Gastroesophageal sphincter (tissue), 3 donors: ENCODE measurements at regions not wholly inside any gene's neighbourhood (a gene's known extent, or its start where the extent isn't known, plus 50 kb on each side); places are given as distances from the start of the nearest gene placed in this dataset.

Experiments used
- POLR2A ChIP-seq, 2 donors: fragments of 450-650 bp; IDR thresholded peaks; one replicate each; pipeline ENCODE4 v1.6.1; 2017; ENCODE audit warnings: antibody characterized with exemption in 2 of 2, mild to moderate bottlenecking in 2 of 2, moderate library complexity in 1 of 2
- TF ChIP-seq, protein P1 (sequence below), 4 experiments: fragments of 200-600 bp in 2 of 4; fragments of 450-650 bp in 2 of 4; sonication (generic) in 1 of 4; IDR thresholded peaks; one replicate each; pipeline ENCODE4 v1.5.1; 2017 to 2019; ENCODE audit warnings: antibody characterized with exemption in 4 of 4, mild to moderate bottlenecking in 2 of 4, moderate library complexity in 2 of 4

DNA sequence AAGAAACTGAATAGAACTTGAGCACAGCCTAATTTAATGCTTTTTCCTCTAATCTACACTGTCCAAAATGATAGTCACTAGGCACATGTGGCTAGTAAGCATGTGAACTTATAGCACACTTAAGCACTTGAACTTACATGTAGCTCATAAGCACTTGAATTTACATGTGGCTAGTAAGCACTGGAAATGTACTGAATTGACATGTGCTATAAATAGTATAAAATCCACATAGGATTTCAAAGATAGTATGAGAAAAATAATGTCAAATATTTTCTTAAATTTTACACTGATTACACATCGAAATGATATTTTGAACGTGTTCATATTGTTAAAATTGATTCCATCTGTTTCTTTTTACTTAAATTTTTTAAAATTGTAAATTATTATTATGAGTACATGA, 167.3 kb downstream of the CARTPT start:
- no peak for TF ChIP-seq POLR2A (IDR thresholded peaks at IDR 0.05)
- TF ChIP-seq, protein P1, sequence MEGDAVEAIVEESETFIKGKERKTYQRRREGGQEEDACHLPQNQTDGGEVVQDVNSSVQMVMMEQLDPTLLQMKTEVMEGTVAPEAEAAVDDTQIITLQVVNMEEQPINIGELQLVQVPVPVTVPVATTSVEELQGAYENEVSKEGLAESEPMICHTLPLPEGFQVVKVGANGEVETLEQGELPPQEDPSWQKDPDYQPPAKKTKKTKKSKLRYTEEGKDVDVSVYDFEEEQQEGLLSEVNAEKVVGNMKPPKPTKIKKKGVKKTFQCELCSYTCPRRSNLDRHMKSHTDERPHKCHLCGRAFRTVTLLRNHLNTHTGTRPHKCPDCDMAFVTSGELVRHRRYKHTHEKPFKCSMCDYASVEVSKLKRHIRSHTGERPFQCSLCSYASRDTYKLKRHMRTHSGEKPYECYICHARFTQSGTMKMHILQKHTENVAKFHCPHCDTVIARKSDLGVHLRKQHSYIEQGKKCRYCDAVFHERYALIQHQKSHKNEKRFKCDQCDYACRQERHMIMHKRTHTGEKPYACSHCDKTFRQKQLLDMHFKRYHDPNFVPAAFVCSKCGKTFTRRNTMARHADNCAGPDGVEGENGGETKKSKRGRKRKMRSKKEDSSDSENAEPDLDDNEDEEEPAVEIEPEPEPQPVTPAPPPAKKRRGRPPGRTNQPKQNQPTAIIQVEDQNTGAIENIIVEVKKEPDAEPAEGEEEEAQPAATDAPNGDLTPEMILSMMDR (IDR thresholded peaks at IDR 0.05) = no peak
